GM18498 (cell line): ENCODE measurements at regions not wholly inside any gene's neighbourhood (a gene's known extent, or its start where the extent isn't known, plus 50 kb on each side); places are given as distances from the start of the nearest gene placed in this dataset.

ENCODE experiments used
- ATAC-seq: cut with Tn5 transposase; IDR thresholded peaks from one replicate; pipeline ENCODE4 v1.9.1; 2021; ENCODE audit warnings: mild to moderate bottlenecking, moderate library complexity; ENCODE audit not compliant: unreplicated experiment

DNA sequence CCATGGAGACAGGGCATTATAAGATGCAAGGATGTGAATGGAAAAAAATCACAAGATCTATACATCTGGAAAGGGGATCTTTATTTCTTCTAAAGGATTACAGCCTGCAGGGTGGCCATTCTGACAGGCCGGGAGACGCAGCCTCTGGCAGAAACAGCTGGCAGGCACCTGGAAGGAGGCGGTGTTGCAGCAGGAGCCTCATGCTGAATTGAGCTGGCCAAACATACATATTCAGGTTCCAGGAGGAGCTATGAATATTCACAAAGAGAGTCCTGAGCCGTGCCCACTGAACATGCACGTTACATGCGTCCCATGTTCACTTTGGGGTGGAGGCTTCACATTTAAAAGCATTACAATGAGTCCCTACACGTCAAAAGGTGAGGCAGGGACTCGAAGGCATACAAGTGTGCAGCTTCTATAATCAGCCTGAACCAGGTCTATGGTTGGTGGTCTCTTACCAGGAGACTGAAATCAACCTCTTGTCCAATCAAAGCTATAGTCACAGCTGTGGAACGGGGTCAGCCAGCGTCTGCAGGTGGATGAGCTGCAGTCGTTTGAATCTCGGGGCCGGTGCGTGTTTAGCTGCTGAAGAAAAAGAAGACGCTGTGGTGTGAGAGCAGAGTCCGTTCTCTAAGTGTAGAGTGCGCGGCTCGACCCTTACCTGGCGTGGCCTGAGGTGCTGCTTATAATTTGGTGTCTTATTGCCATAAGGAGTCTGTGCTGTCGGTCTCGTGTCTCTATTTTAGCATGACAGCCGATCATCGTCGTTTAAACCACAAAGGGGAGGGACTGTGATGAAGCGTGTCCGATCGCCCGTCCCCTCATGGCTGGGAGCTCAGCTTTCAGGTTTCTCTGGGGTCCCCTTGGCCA lies 183.0 kb downstream of the ETS2 start:
- no peak for ATAC-seq

DNA sequence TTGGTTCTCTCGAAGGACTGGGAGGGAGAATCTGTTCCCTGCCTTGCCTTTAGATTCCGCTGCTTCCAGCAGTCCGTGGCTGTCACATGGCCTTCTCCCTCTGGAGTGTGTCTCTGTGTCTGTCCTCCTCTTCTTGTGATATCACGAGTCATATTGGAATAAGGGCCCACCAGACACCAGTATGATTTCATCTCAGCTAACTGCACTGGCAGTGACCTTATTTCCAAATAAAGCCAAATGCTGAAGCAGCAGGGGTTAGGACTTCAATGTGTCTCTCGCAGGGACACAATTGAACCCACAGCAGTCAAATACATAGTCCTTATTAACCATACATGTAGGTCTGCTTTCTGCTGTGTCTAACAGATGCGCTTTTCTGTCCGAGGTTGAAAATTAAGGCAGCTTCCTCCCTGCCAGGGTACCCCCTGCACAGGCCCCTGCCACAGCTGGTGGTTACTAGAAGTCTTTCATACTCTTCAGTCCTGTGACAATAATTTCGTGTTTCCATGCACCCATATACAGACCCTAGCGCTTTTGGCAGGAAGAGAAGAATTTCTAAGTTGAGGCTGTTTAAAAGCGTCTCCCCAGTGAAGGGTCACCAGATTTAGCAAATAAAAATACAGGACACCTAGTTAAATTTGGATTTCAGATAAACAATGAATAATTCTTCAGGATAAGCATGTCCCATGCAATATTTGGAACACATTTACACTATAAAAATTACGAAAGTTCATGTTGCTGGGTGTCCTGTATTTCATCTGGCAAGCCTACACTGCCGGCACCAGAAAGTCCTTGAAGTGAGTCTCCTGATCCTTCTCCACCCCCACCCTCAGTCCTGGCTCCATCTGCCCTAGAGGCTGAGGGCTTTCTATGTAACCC lies 182.1 kb downstream of the ETS2 start:
- no peak for ATAC-seq

DNA sequence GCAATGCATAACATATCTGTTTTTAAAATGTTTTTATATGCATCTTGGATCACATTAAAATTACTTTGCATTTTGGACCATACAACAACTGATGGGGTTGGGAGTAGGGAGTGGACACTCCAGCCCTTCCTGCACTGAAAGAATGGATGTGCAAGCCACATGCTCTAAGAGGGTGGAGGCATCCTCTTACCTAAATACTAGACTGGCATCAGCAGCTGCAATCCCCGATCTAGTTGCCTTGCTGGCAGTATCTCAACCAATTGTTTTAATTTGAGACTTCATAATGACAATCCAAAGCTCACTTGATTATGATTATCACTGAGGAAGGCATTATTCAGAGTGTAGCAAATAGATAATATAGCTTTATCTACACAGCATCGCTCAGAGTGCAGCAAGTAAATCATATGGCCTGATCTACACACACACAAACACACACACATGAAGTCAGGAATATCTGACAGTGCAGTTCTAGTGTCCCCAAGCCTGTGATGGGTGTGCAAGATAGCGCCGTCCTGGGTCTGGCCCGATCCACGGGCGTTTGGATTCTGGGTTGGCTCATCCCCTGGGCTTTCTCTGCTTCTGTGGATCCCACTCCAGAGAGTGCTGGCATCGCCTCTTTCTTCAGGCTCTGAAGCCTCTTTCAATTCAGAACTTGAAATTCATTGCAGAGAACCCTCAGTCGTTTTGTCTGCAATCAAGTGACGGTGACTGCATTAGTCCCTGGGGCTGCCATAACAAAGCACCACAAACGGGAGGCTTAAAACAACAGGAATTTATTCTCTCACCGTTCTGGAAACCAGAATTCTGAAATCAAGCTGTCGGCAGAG lies 181.3 kb downstream of the ETS2 start:
- no peak for ATAC-seq

DNA sequence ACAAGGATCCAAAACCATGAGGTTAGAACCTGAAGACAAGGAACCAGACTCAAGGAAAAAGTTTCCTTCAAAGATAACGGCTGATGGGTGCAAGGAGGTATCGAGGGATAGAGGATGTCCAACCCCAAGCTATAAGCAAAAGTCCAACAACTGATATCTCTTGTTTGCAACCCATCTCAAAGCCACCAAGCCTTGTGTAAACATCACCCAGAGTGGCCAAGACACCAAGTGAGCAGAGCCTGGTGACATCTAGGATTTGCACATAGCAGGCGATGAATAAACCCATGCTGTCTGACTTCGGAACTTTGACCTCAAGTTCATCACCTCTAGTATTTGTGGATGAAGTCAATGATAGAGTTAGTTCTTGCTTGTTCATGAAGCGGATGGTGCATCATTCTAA lies 180.7 kb downstream of the ETS2 start:
- ATAC-seq = no peak

DNA sequence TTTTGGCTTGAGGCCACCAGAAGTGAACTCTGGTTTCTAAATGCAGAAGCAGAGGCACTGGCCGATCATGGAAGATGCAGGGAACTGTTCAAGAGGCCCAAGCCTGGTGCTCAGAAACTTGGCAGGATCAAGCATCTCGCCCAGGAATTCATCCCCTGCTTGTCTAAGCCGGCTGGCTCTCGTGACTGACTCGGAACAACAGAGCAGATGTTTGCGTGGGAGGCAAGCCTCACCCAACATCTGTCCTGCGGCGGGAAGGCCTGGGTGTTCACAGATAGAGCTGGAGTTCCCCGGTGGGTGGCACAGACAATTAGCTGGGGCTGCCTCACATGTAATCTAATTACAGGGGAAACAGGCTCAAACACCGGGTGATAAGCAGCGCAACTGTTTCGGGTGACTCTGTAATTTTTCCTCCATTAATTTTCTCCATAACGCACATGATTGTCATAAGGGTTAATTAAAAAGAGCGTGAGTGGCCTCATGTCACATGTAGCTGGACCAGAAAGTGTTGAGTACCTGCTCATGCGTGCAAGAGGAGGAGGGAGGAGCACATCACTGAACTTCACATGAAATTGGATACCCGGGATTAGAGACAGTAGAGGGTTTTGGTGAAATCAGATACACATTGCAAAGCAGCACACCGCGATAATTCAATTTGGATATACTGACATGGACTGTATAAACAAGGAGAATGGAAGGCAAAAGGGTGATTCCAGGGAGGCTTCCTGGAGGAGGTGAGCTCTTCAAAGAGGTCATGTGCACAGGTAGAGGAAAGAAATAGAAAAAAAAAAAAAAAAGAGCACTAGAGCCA lies 180.0 kb downstream of the ETS2 start:
- ATAC-seq = no peak

DNA sequence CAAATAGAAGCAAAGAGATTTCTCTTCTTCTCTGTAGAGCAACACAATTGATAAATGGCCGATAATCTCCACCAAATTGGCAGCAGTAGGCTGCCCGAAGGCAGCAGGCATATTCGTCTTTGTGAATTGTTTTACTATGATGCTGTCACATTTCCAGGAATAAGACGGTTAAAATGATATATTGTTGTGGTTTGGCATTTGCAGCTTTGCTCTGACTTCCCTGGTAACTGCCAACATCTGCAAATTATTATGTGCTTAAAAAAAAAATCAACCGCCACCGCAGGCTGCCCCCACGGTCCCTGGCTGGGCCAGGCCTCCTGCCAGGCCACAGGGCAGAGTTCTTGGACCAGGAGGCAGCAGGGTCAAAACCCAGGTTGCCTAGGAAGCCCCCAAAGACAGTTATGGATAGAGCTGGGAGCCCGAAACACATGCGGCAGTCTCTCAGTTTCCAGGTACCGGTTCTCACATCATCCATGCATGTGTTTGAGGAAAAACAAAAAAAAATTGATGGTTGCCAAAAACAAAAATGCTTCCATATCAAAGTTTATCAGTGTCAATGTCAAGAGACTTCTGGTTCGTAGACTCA lies 179.3 kb downstream of the ETS2 start:
- no peak for ATAC-seq

DNA sequence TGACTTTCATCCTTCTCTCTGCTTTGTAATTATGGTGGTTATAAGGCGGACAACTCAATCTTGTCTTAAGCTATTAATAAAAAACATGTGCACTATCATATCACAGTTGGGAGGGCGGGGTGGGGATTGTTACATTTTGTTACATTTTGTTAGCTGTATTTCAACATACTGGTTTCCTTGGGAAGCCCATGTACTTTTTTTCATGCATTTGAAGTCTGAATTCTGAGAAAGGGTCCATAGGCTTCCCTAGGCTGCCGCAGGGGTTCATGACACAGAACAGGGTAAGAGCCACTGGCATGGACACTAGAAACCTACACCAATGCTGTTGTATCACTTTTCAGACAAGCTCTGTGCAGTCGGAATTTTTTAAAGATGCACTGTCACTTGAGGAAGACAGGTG lies 178.8 kb downstream of the ETS2 start:
- no peak for ATAC-seq

DNA sequence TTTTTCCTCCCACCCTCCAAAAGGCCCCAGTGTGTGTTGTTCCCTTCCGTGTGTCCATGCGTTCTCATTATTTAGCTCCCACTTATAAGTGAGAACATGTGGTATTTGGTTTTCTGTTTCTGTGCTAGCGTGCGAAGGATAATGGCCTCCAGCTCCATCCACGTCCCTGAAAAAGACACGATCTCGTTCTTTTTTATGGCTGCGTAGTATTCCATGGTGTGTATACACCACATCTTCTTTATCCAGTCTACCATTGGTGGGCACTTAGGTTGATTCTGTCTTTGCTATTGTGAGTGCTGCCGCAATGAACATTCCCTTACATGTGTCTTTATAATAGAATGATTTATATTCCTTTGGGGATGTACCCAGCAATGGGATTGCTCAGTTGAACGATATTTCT lies 177.8 kb downstream of the ETS2 start:
- no peak for ATAC-seq

DNA sequence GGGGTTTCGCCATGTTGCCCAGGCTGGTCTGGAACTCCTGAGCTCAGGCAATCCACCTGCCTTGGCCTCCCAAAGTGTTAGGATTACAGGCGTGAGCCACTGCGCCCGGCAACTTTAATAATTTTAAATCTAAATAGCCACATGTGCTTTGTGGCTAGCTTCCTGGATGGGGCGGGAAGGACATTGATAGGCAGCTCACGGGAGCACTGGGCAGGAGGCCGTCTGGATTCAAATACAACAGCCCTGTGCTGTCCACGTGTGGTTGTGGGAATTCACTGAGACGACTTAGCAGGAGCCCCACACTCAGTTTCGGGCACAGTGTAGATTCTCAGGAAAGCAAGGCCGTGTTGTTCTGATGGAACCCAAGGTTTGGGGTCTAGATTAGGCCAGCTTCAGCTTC lies 177.1 kb downstream of the ETS2 start:
- no peak for ATAC-seq

DNA sequence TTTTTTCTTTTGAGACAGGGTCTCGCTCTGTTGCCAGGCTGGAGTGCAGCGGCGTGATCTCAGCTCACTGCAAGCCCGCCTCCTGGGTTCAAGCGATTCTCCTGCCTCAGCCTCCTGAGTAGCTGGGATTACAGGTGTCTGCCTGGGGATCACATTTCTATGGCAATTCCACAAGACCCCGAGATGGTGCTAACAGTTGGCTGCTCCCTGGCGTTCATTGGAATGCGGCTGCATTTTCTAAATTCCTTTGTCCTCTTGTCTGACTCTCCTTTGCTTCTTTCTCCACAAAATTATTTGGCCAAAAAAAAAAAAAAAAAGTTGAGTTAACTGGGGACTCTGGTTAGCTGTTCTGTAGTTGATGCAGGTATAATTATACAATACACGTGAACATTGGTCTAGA lies 176.4 kb downstream of the ETS2 start:
- no peak for ATAC-seq

DNA sequence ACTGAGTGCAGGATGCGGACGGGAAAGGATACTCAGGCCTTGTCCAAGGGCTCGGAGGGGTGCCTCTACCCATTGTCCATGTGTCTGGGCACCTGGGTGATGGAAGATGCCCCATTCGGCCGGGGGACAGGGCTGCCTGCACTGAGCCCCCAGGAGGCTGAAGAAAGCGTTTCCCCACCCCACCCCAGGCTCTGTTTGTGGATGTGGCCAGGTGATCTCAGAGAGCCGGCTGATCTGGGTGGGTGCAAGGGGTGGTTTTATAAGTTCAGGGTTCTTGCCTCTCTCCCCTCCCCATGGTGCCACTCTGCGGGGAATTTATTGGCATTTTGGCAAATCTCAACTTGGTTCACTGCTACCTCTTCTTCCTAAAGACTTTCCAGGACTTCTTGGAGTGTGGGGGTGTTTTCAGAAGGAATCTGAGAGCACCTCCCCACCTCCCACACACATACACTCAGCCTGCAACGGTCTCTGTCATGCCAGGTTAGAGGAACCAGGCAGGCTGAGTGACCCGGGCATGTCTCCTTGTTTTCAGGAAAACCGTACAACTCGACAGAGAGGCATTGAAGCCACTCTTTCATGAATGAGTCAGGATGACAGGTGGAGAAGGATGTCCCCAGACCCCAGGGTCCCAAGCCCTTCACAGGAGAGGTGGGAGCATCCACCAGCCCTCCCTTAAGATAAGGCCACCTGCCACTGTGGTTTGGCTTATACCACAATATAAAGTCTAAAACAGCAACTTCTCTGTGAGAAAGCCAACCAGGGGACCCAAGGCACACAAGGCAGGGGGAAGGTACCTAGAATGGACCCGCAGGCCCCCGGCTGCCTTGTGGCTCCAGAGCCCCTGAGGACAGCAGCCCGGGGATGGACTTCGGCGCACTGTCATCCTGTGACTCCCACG lies 174.9 kb downstream of the ETS2 start:
- ATAC-seq = no peak

DNA sequence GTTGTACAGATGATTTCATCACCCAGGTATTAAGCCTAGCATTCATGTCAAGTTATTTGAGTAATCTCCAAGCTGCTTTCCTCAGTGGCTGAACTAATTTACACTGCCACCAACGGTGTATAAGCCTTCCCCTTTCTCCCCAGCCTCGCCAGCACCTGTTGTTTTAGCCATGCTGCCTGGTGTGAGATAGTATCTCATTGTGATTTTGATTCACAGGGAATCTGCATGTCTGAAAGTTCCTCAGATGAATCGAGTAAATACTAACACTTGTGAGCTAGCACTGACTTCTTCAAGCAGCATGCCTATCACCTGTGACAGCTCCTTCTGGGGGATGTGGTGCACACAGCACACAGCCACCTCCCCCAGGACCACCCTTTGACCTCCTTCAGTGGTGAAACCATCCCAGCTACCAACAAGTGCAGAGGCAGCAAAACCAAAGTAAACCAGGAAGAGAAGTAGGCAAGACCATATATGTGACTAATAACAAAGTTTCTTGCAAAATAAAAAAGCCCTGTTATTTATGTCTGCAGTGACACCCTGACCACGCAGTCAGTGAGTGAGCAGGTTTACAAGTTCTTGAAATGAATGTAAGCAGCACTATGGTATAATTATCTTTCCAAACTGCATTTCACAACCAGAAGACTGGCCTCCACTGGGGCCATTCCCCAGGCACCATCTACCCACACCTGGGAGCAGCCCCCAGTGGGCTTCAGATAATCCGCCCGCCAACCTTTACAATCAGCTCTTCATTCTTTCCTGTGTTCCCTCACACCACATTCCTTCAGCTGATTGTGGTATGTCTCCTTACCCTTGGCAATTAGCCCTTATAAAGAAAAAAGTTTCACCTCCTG lies 173.8 kb downstream of the ETS2 start:
- no peak for ATAC-seq

DNA sequence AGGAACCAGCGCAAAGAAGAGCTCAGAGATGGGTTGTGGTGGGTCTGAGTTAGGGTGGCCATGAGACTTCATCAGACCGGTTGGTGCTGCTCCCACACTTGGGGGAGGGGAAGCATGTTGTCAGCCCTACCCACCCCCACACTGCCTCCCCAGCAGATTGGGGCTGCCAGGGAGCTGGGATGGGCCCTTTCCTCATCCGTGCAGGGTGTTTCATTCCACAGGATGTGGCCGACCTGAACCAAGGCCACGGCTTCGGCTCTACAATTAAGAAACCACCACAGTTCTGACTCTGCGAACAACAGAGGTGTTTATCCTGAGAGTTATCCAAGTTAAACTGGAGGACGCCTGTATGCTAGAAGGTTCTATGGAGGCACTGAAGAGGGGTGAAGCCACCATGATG lies 171.2 kb downstream of the ETS2 start:
- ATAC-seq = no peak

DNA sequence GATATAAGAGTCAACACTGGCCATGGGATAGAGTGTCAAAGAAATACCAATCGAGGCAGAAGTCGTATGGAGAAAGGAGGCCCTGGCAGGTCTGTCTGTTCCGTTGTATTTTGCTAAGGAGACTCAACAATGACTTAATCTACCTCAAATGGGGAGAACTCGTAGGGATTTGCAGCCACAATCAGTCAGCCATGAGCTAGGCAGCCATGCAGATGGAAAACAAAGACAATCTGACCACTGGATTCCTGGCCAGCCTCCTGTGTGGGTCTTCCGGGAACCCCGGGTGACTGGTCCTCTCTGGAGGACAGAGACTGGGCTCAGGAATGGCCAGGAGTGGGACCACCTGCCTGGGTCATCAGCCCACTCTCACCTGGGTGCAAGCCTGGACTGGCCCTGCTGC lies 167.8 kb downstream of the ETS2 start:
- no peak for ATAC-seq

DNA sequence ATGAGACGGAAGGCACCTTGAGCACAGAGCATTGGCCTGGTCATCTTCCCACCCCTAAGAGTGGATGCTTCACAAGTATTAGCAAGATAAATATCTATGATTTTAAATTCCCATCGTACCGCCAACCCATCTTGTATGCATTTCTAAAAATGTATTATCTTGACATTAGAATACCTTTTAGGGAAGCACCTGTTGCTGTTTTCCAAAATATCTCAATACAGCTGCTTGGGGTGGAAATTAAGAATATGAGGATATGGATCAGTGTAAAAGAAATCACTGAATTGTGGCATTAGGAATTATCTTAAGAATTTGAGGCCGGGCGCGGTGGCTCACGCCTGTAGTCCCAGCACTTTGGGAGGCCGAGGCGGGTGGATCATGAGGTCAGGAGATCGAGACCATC lies 166.3 kb downstream of the ETS2 start:
- ATAC-seq = no peak

DNA sequence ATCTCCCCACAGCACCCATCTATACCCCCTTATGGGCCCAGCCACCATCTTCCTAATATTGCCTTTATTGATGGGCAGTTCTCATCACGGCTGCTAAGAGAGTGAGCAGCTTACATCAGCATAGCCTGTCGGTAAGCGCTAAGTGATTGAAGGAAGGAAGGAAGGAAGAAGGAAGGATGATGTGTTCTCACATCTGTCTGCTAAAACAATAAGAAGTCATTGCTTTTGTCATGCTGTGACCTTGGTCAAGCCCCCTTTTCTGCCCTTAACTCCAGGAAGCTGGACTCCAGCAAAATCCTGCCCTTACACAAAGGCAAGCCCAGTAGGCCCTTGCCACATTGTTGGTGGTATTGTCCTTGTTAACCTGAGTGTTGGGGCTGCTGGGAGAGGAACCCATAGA lies 165.0 kb downstream of the ETS2 start:
- ATAC-seq = no peak

DNA sequence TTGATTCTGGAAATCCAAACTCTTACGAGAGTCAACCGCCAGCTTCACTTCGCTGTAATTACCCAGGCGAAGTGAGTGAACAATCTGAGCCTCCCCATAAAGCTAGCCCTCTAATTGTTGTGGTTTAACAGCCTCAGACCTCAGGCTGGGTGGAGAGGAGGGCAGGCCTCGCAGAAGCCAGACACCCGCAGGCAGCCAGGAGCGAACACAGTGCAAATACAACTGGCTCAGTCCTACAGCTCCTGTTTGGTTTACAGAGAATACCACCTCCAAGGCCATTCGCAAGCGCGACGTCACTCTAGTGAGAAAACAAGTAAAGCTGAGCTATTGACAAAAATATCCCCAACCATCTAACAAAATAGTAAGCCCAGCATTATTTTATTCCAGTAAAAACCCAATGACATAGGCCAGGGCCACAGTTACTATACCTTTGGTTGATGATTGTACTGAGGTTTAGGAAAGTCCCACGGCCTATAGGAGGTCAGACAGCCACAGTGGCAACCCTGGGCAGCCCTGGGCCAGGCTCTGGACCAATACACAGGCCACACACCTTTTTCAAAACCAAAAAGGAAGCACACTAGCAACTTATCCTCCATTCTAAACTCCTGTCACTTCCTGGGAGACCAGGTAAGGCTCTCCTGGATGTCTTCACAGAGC lies 163.3 kb downstream of the ETS2 start:
- ATAC-seq = no peak
